ENCODE measurements at regions not wholly inside any gene's neighbourhood (a gene's known extent, or its start where the extent isn't known, plus 50 kb on each side); places are given as distances from the start of the nearest gene placed in this dataset.
"Not testable (repeated sequence)": the region's sequence is repeated elsewhere in the genome, so short reads cannot be mapped to it uniquely, and the experiment has no call there.

- no peak for DNase-seq
These were observed 202.4 kb upstream of the CDH9 start for GRCh38 chr5:27240791-27241190.

DNA sequence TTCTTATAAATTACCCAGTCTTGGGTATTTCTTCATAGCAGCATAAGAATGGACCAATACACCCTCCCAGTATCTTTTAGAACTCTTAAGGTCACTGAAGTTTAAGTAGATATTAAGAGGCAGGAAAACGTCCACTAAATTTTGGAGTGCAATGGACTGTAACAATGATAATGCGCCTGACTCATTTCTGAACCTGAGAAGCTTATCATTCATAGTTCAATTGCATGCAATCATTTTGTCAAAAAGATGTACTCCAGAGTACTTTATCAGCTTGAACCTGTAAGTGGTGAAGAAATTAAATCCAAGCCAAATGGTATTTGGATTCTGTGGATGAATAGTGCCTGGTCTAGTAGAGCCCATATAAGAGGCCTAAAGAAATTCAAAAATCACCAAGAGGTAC lies 196.5 kb upstream of the CDH9 start:
- no peak for DNase-seq

DNA sequence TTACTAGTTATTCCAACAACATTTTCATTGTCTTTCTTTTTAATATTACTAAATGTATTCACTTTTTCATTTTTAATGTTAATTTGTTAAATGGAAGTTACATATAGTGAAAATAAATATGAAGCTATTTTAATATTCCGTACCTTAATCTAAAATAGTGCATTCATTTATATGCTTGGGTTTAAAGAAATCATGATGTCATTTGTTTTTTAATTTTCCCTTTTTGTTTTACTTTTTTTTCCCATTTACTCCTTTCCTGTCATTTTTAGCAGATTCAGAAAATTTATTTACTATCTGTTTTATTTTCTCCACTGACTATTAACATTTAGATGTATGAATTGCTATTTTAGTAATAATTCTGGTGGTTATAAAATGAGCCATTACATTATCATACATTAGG lies 183.0 kb upstream of the CDH9 start:
- DNase-seq, result no peak

GRCh38 chr5:27220752-27221151 lies 182.4 kb upstream of the CDH9 start:
- DNase-seq, result no peak

DNA sequence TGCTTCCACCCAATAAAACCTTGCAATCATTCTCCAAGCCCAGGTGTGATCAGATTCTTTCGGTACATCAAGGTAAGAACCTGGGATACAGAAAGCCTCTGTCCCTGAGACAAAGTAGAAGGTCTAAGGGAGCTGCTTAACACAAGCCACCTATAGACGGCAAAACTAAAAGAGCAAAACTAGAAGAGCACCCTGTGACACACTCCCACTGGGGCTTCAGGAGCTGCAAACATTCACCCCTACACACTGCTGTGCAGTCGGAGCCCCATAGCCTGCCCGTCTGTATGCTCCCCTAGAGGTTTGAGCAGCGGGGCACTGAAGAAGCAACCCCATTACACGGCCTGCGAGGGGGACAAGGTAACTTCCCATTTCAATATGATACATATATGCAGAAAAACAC lies 179.6 kb upstream of the CDH9 start:
- DNase-seq, result no peak

DNA sequence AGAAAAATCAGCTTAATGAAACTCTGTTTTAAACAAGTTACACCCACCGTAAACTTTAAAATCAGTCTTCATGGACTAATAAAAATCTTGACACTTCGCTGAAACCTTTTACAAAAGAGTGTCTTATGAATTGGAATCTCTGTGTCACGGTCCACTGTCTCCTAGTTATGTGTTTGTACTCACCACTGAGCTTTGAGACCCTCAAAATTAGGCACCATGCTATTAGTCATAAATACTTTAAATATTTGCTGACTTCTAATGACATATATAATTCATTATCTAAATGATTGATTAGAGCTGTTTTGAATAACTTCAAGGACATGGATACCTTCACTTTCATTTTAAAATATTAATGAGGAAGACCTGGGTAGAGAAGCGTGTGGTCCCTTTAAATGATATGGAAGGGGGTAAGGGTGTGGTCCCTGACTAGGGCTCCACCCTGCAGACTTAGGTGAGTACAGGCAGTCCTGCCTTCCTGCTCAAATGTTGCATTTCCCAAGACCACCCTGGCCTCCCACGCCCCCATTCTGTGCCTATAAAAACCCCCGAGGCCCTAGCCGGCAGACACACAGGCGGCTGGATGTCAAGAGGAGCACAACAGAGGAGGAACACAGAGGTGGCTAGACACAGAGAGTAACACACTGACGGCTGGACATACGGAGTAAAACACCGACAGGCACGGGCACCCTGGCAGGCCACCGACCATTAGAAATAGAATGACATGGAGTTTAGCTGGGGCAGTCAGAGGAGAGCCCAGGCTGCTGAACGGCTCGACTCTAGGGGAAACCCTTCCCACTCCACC lies 179.0 kb upstream of the CDH9 start:
- DNase-seq, result no peak

DNA sequence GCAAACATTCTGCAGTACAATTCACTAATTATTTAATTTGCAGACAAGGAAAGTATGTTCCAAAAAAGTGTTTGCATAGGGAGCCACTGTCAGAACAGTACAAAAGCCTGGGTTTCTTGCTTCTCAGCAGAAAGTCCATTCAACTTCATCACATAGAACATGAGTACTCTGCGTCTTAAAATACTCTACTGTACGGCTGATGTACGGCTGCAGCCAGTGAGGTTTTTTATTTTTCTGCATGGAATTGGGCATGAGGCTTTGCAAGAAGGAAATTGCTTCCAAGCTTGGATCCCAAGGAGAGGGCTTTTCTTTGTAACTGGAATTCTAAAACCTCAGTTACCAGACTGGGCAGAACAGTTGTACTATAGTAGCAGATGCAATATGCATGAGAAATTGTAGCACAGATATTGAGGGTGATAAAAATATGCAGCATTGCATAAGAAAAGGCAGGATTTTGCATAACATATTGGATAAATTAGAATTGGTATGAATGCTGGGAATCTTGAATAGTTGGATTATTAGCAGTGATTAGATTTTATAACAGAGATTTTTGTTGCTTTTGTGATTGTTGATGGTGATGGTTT lies 178.1 kb upstream of the CDH9 start:
- DNase-seq, result no peak

GRCh38 chr5:27208051-27208450 lies 169.7 kb upstream of the CDH9 start:
- DNase-seq, result no peak

DNA sequence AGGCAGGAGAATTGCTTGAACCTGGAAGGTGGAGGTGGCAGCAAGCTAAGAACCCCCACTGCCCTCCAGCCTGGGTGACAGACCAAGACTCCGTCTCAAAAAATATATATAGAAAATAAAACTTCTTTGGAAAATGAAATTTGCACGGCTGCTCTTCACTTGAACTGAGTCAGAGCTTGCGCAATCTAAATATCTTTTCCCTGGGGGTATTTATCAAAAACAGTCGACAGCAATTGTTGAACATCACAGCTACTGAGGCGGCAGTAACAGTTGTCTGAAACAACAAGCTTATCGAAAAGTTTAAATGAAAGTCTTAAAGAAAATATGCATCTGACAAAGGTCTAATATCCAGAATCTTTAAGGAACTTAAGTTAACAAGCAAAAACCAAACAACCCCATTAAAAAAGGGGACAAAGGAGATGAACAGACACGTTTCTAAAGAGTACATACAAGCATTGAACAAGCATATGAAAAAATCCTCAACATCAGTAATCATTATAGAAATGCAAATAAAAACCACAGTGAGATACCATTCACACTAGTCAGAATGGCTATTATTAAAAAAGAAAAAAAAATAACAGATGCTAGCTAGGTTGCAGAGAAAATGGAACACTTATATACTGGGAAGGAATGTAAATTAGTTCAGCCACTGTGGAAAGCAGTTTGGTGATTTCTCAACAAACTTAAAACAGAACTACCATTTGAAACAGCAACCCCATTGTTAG lies 153.6 kb upstream of the CDH9 start:
- DNase-seq, result no peak

DNA sequence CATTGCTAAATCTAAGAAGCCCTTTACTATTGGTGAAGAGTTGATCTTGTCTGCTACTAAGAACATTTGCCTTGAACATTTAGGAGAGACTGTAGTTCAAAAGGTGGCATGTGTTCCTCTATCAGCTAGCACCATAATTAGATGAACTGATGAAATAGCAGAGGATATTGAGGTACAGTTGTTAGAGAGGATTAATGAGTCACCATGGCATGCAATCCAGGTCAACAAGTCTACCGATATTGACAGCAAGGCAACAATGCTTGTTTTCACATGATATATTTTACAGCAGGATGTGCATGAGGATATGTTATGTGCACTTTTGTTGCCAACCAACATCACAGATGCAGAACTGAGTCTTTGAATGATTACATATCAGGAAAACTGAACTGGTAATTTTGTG lies 134.3 kb upstream of the CDH9 start:
- DNase-seq, result no peak

DNA sequence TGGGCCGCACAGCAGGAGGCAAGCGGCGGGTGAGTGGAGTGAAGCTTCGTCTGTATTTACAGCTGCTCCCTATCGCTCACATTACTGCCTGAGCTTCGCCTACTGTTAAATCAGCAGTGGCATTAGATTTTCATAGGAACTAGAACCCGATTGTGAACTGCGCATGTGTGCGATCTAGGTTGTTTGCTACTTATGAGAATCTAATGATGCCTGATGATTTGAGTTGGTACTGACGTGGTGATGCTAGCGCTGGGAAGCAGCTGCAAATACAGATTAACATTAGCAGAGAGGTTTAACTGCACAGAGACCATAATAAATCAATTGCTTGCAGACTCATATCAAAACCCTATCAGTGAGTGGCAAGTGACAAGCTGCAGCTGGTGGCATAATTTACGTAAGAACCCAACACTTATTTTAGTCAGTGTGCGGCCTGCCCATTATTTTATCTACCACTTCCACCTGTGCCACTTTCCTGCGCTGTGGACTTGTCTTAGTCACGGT lies 133.4 kb upstream of the CDH9 start:
- no peak for DNase-seq

- DNase-seq, result no peak
These were observed 120.4 kb upstream of the CDH9 start for GRCh38 chr5:27158775-27159174.

DNA sequence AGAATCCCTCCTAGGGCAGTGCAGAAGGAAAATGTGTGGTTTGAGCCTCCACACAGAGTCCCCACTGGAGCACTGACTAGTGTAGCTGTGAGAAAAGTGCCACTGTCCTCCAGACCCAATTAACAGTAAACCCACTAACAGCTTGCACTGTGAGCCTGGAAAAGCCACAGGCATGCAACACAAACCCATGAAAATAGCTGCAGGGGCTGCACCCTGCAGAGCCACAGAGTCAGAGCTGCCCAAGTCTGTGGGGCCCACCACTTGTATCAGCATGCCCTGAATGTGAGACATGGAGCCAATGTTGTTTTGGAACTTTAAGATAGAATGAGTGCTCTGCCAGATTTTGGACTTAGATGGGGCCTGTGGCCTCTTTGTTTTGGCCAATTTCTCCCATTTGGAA lies 119.8 kb upstream of the CDH9 start:
- no peak for DNase-seq

GRCh38 chr5:27144456-27144855 lies 106.1 kb upstream of the CDH9 start:
- no peak for DNase-seq

DNA sequence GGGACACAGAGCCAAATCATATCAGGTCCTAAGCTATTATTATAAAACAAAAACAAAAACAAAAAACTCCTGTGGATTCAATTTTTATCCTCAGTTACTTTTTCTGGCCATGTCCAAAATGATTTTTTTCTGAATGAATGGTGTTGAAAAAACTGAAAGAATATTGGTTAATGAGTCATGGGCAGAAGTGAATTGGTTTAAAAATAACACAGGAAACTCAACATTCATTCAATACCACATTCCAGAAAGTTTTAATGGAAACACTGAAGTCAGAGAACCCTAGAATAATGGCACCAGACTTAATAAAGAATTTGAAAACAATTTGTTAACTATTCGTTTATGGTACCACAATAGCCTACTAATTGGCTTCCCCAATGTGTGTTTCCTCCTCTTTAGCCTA lies 102.4 kb upstream of the CDH9 start:
- DNase-seq, result no peak

- no peak for DNase-seq
These were observed 92.2 kb upstream of the CDH9 start for GRCh38 chr5:27130587-27130986.

- DNase-seq, result no peak
These were observed 91.5 kb upstream of the CDH9 start for GRCh38 chr5:27129926-27130325.

GRCh38 chr5:27125856-27126255 lies 87.5 kb upstream of the CDH9 start:
- DNase-seq, result no peak

- DNase-seq, result no peak
These were observed 86.2 kb upstream of the CDH9 start for GRCh38 chr5:27124590-27124989.

DNA sequence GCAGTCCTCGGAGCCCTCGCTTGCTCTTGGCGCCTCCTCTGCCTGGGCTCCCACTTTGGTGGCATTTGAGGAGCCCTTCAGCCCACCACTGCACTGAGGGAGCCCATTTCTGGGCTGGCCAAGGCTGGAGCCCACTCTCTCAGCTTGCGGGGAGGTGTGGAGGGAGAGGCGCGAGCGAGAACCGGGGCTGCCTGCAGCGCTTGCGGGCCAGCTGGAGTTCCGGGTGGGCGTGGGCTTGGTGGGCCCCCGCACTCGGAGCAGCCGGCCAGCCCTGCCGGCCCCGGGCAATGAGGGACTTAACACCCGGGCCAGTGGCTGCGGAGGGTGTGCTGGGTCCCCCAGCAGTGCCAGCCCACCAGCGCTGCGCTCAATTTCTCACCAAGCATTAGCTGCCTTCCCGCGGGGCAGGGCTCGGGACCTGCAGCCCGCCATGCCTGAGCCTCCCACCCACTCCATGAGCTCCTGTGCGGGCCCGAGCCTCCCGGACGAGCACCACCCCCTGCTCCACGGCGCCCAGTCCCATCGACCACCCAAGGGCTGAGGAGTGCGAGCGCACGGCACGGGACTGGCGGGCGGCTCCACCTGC lies 81.4 kb upstream of the CDH9 start:
- DNase-seq, result not testable (repeated sequence)

DNA sequence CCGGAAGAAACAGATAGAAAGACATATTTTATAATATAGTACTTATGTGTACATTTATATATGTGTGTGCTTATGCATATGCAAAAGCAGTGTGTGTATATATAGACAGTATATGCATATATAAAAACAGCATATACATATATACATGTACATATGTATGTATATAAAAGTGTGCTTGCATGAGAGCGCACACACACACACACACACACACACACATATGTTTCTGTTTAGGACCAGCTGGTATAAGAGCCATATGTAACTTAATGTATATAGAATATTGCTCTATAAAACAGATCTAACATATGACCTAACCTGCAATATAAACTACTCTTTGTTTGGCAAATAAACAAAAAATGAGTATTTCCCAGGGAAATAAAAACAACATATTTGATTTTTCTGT lies 65.1 kb upstream of the CDH9 start:
- no peak for DNase-seq

GRCh38 chr5:27095761-27096160 lies 57.4 kb upstream of the CDH9 start:
- DNase-seq, result not testable (repeated sequence)

DNA sequence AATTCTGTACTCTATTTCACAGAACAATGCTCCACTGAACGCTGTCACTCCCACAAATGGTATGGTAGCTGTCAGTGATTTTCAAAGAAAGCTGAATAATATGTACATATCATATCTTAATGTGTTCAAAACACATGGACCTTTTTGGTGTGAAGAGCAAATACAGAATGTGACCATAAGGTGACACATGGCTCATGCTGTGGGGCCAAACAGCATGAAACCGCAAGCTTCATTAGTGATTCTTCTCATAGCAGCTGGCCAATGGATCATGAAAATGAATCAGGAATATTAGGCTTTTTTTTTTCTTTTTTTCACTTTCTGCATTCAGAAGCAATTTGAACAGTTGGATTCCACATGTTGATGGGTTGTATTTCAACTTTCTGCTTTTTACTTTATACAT lies 54.9 kb upstream of the CDH9 start:
- no peak for DNase-seq

Measured in occipital lobe (tissue), 1 donor.